ENCODE measurements at regions not wholly inside any gene's neighbourhood (a gene's known extent, or its start where the extent isn't known, plus 50 kb on each side); places are given as distances from the start of the nearest gene placed in this dataset.
A peak's percentile ranks its signal among the peaks of the same experiment; 100 is the strongest.
"Not testable (repeated sequence)": the region's sequence is repeated elsewhere in the genome, so short reads cannot be mapped to it uniquely, and the experiment has no call there.

DNA sequence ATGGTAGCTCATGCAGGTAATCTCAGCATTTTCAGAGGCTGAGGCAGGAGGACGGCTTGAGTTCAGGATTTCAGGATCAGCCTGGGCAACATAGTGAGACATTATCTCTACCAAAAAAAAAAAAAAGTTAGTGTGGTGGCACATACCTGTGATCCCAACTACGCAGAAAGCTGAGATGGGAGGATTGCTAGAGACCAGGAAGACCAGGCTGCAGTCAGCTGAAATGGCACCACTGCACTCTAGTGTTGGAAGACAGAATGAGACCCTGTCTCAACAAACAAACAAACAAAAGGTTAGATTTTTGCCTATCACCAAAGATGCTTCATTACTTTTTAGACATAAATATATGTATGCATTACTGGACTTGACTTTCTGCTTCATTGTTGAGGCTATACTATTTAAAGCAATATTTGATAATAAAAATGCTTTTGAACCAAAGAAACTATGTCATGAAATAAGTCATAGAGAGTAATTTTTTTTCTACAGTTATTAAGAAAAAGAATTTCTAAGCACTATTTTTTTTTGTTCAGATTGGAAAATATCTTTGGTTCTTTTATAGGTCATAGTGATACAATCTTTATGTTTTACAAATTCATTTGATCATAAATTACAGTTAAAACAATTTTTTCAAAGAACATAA is 1180.1 kb upstream of the ATXN8OS start:
- DNase-seq, result no peak

DNA sequence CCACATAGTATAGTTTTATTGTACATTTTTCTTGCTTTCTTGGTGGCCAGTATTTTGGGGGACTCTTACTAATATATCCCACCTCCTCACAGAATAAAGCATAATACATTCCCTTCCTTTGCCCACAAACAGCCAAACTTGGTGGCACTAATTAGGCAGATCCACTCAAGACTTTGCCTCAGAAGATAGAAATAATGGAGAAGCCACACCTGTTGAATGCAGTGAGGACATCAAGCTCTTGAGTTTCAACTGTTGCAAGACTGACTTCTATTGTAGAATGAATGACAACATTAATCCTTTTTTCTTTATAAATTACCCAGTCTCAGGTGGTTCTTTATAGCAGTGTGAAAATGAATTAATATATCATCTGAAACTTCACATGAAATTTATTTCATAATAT is 1183.6 kb upstream of the ATXN8OS start:
- DNase-seq, result no peak

DNA sequence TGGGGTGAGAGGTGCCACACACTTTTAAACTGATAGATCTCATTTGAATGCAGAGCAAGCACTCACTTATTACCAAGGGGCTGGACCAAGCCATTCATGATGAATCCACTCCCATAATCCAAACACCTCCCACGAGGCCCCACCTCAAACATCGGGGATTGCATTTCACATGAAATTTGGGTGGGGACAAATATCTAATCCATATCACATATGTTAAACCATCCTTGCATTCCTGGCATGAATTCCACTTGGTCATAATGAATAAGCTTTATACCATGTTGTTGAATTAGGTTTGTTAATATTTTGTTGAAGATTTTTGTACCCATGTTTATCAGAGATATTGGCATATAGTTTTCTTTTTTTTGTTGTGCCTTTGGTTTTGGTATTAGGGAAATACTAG is 1198.7 kb upstream of the ATXN8OS start:
- DNase-seq, result no peak

DNA sequence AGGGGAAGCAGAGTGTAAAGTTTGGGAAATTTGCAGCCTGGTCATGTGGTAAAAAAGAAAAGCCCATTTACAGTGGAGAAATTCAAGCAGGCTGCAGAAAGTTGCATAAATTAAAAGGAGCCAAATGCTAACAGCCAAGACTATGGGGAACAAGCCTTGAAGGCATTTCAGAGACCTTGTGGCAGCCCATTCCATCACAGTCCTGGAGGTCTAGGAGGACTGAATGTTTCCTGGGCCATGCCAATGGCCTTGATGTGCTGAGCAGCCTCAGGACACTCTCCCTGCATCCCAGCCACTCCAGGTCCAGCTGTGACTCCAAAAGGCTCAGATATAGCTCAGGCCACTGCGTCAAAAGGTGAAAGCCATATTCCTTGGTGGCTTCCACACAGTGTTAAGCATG is 1202.4 kb upstream of the ATXN8OS start:
- no peak for DNase-seq

GRCh38 chr13:68897331-68897928 is 1210.2 kb upstream of the ATXN8OS start:
- no peak for DNase-seq

- DNase-seq, result no peak
Observed at GRCh38 chr13:68895696-68896095, 1211.9 kb upstream of the ATXN8OS start.

GRCh38 chr13:68893721-68894120 is 1213.9 kb upstream of the ATXN8OS start:
- DNase-seq, result not testable (repeated sequence)

DNA sequence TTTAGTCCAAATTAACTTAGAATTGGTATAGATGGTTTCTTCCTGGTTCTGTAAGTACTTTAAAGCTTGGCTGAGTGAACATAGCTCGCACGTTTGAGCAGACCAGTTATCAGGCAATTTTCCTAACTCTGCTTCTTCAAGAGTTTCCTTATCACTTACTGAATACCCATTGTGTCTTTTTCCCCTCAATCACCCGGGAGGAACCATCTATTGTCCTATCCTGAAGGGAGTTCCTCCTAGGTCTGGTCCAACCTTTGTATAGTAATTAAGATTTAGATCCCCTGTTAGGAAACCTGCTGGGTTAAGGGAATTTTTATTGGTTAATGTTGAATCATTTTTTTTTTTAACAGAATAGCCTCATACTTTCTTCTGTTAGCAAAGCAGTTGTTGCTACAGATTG is 1215.0 kb upstream of the ATXN8OS start:
- not testable (repeated sequence) for DNase-seq

DNA sequence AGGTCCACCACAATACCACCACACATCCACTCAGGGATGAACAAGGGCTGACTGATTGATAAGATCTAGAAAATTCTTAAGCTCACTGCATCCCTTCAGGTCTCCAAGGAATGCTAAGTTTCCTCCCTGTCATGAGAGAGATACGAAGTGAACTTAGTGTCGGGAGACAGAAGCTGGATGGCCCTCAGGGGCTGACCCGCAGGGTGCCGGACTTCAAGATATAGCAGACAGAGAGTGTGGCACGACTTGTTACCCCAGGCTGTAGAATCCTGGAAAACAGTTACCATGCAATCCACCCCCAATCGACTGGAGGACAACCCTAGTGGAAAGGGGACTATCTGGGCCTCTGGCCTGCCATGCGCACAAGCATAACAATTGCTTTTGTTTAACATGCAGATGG is 1217.5 kb upstream of the ATXN8OS start:
- not testable (repeated sequence) for DNase-seq

DNA sequence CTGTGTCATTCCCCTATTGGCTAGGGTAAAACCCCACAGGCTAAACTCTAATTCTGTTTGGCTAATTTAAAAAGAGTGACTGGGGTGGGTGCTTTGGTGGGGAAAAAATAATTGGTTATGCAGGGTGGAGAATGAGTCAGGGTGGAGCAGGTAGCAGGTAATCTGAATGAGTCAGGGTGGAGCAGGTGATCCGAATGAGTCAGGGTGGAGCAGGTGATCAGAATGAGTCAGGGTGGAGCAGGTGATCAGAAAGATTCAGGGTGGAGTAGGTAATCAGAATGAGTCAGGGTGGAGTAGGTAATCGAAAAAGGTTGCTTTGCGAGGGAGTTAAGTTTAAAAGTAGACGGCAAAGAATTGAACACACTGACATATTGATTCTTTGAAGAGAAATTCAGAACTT is 1218.8 kb upstream of the ATXN8OS start:
- no peak for DNase-seq

DNA sequence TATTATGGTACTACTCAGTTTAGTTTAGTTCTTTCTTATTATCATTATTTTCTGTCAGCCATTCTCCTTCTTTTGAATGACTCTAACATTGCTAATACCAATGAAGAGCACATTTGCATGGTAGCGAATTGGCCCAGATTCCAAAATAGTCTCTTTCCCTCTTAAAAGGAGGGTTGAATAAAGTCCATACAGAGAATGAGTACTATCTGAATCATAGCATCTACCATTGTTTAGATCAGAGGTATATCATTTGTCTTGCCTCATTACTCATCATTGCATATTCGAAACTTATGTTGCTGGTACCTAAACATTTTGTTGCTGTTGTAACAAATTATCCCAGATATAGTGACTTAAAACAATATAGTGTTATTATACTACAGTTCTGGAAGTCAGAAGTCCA is 1235.3 kb upstream of the ATXN8OS start:
- DNase-seq, result no peak

DNA sequence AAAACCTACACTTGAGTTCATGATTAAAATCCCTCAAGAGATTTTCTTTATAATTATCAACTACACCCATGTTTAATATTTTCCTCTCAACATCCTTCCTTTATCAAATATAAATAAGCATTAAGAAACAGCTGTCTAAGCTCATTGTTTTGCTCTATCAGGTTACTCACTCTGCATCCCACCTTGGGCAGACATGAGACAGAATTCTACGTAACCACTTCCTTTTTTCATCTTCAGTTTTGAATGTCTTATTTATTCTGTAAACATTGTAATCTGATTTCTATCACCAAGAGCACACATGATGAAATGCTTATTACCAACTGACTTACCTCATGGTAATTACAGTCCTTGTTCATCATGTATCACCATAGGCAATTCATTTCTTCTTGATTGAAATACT is 1256.6 kb upstream of the ATXN8OS start:
- DNase-seq, result peak; percentile 49

DNA sequence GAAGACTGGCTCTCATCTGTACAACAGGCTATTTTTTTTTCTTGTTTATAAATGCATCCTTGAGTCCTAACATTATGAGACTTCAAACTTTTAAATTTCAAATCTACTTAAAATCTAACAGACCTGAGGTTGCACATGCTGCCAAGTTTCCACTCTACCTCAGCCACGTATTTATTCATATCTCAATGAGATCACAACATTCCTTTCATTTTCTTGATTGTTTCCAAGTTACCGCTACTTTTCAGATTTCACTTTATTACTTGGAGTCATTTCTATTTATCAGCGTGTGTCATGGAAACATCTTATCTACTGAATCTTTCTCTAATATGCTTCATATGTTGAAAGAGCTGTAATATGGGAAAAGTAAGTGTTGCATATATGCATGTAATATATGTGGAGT is 1257.5 kb upstream of the ATXN8OS start:
- DNase-seq, result no peak

DNA sequence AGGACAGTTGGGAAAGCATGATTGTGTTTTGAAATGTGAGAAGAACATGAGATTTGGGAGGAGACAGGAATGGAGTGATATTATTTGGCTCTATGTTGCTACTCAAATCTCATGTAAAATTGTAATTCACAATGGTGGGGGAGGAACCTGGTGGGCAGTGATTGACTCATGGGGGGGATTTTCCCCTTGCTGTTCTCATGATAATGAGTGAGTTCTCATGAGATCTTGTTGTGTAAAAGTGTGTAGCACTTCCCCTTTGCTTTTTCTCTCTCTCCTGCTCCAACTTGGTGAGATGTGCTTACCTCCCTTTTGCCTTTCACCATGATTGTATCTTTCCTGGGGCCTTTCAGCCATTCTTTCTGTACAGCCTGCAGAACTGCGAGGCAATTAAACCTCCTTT is 1261.0 kb upstream of the ATXN8OS start:
- DNase-seq, result no peak

DNA sequence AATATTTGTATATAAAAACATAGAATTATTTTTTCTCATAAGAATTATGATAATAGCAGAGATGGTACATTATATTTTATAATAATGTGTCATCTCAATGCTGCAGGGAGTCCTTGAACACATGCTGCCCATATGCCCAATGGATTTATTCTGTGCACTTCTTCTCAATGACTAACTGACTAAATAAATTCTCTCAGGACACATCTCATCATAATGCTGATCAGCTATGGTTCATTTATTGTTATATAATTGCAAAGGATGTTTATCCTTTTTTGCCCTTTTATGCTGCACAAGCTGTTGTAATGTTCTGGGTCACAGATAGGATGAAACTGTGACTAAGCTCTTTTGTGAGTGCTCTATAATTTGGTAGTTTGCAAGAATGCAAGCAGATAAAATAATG is 1273.3 kb upstream of the ATXN8OS start:
- DNase-seq, result no peak

DNA sequence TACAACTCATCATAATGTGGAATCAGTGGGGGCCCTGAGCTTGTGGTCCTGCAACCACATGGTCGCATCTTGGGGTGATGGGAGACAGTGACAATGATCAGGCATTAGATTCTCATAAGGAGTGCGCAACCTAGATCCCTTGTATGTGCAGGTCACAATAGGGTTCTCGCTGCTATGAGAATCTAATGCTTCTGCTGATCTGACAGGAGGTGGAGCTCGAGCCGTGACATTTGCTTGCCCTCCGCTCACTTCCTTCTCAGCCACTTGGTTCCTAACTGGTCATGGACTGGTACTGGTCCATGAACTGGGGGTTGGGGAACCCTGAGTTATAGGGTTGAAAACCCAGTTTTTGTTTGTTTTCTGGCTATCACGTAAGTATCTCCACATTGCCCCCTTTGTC is 1290.9 kb upstream of the ATXN8OS start:
- DNase-seq, result no peak

GRCh38 chr13:68813180-68813796 is 1294.3 kb upstream of the ATXN8OS start:
- no peak for DNase-seq

GRCh38 chr13:68810660-68811059 is 1297.0 kb upstream of the ATXN8OS start:
- DNase-seq, result no peak

GRCh38 chr13:68808456-68808855 is 1299.2 kb upstream of the ATXN8OS start:
- no peak for DNase-seq

- DNase-seq, result no peak
Observed at GRCh38 chr13:68806125-68806524, 1301.5 kb upstream of the ATXN8OS start.

- no peak for DNase-seq
Observed at GRCh38 chr13:68784275-68784674, 1323.4 kb upstream of the ATXN8OS start.

DNA sequence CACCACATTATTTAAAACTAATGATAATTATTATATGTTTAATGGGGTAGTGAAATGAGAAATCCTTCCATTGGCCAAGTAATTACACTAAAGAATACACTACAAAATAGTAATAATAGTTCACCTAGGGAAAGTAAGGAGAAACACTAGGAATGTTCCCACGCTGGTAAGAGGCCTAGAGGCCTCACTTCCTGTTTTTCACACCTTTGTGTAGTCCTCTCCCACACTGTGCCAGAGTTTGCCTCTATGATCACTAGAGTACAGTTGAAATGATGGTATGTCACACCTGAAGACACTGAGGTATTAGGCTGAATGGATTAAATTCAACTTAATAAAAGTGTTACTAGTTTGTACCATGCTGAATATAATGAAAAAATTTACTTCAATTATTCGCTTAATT is 1348.0 kb upstream of the ATXN8OS start:
- DNase-seq, result no peak

DNA sequence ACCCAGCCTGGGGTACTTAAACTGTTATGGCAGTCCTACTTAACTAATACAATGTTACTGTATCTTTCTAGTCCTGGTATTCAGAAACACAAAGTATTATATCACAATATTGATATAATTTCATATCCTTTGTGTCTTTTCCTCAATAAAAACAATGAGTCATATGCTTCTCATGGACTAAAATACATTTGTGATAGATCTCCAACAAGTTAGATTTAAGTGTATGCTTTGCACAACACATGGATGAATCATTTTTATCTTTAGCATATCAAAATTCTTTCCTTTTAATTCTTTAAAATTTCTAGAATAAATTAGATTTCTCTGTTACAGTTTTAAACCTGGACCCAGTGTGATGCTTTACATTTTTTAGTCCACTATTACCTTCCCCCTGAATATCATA is 1357.8 kb upstream of the ATXN8OS start:
- DNase-seq, result no peak

GRCh38 chr13:68748038-68748437 is 1359.6 kb upstream of the ATXN8OS start:
- DNase-seq, result no peak

GRCh38 chr13:68745502-68745901 is 1362.1 kb upstream of the ATXN8OS start:
- no peak for DNase-seq
